A549 (cell line): ENCODE measurements at regions not wholly inside any gene's neighbourhood (a gene's known extent, or its start where the extent isn't known, plus 50 kb on each side); places are given as distances from the start of the nearest gene placed in this dataset.

Experiments
- ATAC-seq, 2 experiments: fragments of 200-7000 bp in 1 of 2; fragments of >200 bp in 1 of 2; cut with Nextera tagmentation in 1 of 2; cut with Tn5 transposase in 1 of 2; 3 replicates each; pipeline versions ENCODE4 v1.8.0 to v1.9.1; 2018 to 2020; ENCODE audit warnings: mild to moderate bottlenecking in 1 of 2, moderate library complexity in 1 of 2
- CTCF ChIA-PET: fragments of 300-600 bp; sonication (Branson Sonifier 250); formaldehyde crosslinking; extraction: SDS; loops from one replicate; lab custom pipeline; 2021; ENCODE audit warnings: antibody characterized with exemption, inconsistent platforms; lab: Yijun Ruan, JAX
- POLR2A ChIA-PET: fragments of 350-600 bp; formaldehyde crosslinking; extraction: SDS; loops from one replicate; lab custom pipeline; 2021; ENCODE audit warnings: antibody characterized with exemption, inconsistent platforms; lab: Yijun Ruan, JAX
- DNase-seq, 2 experiments: peaks; one replicate each; pipeline versions ENCODE4 v3.0.0 to v3.0.0-alpha.2; 2011 to 2016; ENCODE audit warnings: low read depth in 1 of 2, low spot score in 1 of 2
- FAIRE-seq: peaks from 2 replicates; lab custom pipeline; 2011; peaks lifted over from hg19 to GRCh38; lab: Jason Lieb, UNC
- H3K27ac ChIP-seq, 2 experiments: fragments of >200 bp; sonication (Bioruptor Twin); formaldehyde crosslinking; 3 replicates each; pipeline ENCODE4 v1.5.1; 2016 to 2017
- H3K4me1 ChIP-seq: fragments of >200 bp; sonication (Bioruptor Twin); formaldehyde crosslinking; 3 replicates; pipeline ENCODE4 v1.6.1; 2016
- H3K4me2 ChIP-seq: fragments of >200 bp; sonication (Bioruptor Twin); formaldehyde crosslinking; 3 replicates; pipeline ENCODE4 v1.6.1; 2016
- H3K4me3 ChIP-seq: fragments of >200 bp; sonication (Bioruptor Twin); formaldehyde crosslinking; 3 replicates; pipeline ENCODE4 v1.5.1; 2016
- H3K9me3 ChIP-seq: fragments of >200 bp; sonication (Bioruptor Twin); formaldehyde crosslinking; 3 replicates; pipeline ENCODE4 v1.6.1; 2016
- CBX2 ChIP-seq: fragments of 200-600 bp; sonication (generic); IDR thresholded peaks from 2 replicates; pipeline ENCODE4 v1.6.1; 2016; ENCODE audit warnings: low read depth, mild to moderate bottlenecking, borderline replicate concordance
- CBX8 ChIP-seq: fragments of 200-600 bp; sonication (generic); IDR thresholded peaks from 2 replicates; pipeline ENCODE4 v1.6.1; 2016
- CEBPB ChIP-seq, 2 experiments: fragments of >200 bp in 1 of 2; sonication (Bioruptor Twin) in 1 of 2; formaldehyde crosslinking in 1 of 2; IDR thresholded peaks; 2 replicates each; pipeline ENCODE4 v1.6.1; 2012 to 2016
- CHD4 ChIP-seq: fragments of 200-600 bp; sonication (generic); IDR thresholded peaks from 2 replicates; pipeline ENCODE4 v1.6.1; 2016; ENCODE audit warnings: antibody characterized with exemption, mild to moderate bottlenecking, borderline replicate concordance
- EP300 ChIP-seq, 2 experiments: fragments of >200 bp; sonication (Bioruptor Twin); formaldehyde crosslinking; IDR thresholded peaks; 2 replicates in 1 of 2; 3 replicates in 1 of 2; pipeline ENCODE4 v1.6.1; 2016 to 2017
- FOSL2 ChIP-seq, 2 experiments: fragments of 450-650 bp in 1 of 2; fragments of >200 bp in 1 of 2; sonication (Bioruptor Twin) in 1 of 2; formaldehyde crosslinking; IDR thresholded peaks; 2 replicates each; pipeline versions ENCODE4 v1.5.0 to v1.6.1; 2016 to 2020; ENCODE audit warnings: mild to moderate bottlenecking in 1 of 2, moderate library complexity in 1 of 2
- GATA3 ChIP-seq: IDR thresholded peaks from 2 replicates; pipeline ENCODE4 v1.6.1; 2012; ENCODE audit warnings: borderline replicate concordance
- HDAC2 ChIP-seq: fragments of 200-600 bp; sonication (generic); IDR thresholded peaks from 2 replicates; pipeline ENCODE4 v1.6.1; 2016
- HOXB13 ChIP-seq: fragments of 250-450 bp; sonication (Bioruptor Pico); IDR thresholded peaks from 2 replicates; pipeline ENCODE4 v1.5.0; 2020; ENCODE audit warnings: low read depth, mild to moderate bottlenecking, moderate library complexity
- HOXB5 ChIP-seq: fragments of 250-450 bp; sonication (Bioruptor Pico); IDR thresholded peaks from 2 replicates; pipeline ENCODE4 v1.5.0; 2020; ENCODE audit warnings: mild to moderate bottlenecking, moderate library complexity
- JUNB ChIP-seq: fragments of >200 bp; sonication (Bioruptor Twin); formaldehyde crosslinking; IDR thresholded peaks from 2 replicates; pipeline ENCODE4 v1.6.1; 2016
- MAFK ChIP-seq: fragments of 450-650 bp; IDR thresholded peaks from 2 replicates; pipeline ENCODE4 v1.6.1; 2014; ENCODE audit not compliant: partially characterized antibody
- MAZ ChIP-seq: fragments of 150-350 bp; IDR thresholded peaks from 2 replicates; pipeline ENCODE4 v1.6.1; 2014; ENCODE audit warnings: antibody characterized with exemption, low read depth, low read length, borderline replicate concordance
- POLR2AphosphoS2 ChIP-seq: conservative IDR thresholded peaks from 2 replicates; pipeline ENCODE4 v1.6.1; 2012; ENCODE audit warnings: low read length, improper control_type of control experiment, inconsistent platforms
- RNF2 ChIP-seq: fragments of 200-600 bp; sonication (generic); IDR thresholded peaks from 2 replicates; pipeline ENCODE4 v1.6.1; 2016; ENCODE audit warnings: low read depth, mild to moderate bottlenecking, antibody characterized with exemption, moderate library complexity, borderline replicate concordance
- SREBF2 ChIP-seq: fragments of 450-650 bp; IDR thresholded peaks from 2 replicates; pipeline ENCODE4 v1.6.1; 2014; ENCODE audit warnings: mild to moderate bottlenecking, moderate library complexity
- TFCP2L1 ChIP-seq: fragments of 250-450 bp; sonication (Bioruptor Pico); IDR thresholded peaks from 2 replicates; pipeline ENCODE4 v1.5.0; 2021; ENCODE audit warnings: mild to moderate bottlenecking
- WGBS: methylation state at CpG from one replicate; pipeline ENCODE4 v1.1.6; 2017; ENCODE audit errors: missing lambda C conversion rate; 5-methylcytosine and 5-hydroxymethylcytosine counted together
- TF ChIP-seq, protein P1 (sequence below): IDR thresholded peaks from 2 replicates; pipeline ENCODE4 v1.6.1; 2012
- TF ChIP-seq, protein P2 (sequence below): IDR thresholded peaks from 2 replicates; pipeline ENCODE4 v1.6.1; 2012
- TF ChIP-seq, protein P3 (sequence below): IDR thresholded peaks from 2 replicates; pipeline ENCODE4 v1.6.1; 2012; ENCODE audit warnings: low read depth, borderline replicate concordance
- TF ChIP-seq, protein P4 (sequence below): fragments of >200 bp; sonication (Bioruptor Twin); formaldehyde crosslinking; IDR thresholded peaks from 3 replicates; pipeline ENCODE4 v1.6.1; 2016
- TF ChIP-seq, protein P5 (sequence below): fragments of 150-350 bp; IDR thresholded peaks from 2 replicates; pipeline ENCODE4 v1.6.1; 2014; ENCODE audit warnings: low read depth, mild to moderate bottlenecking, low read length
- TF ChIP-seq, protein P6 (sequence below): fragments of >200 bp; sonication (Bioruptor Twin); formaldehyde crosslinking; IDR thresholded peaks from 2 replicates; pipeline ENCODE4 v1.6.1; 2016
- TF ChIP-seq, protein P7 (sequence below): fragments of 250-450 bp; sonication (Bioruptor Pico); IDR thresholded peaks from 2 replicates; pipeline ENCODE4 v1.5.0; 2021; ENCODE audit warnings: mild to moderate bottlenecking, moderate library complexity, borderline replicate concordance

DNA sequence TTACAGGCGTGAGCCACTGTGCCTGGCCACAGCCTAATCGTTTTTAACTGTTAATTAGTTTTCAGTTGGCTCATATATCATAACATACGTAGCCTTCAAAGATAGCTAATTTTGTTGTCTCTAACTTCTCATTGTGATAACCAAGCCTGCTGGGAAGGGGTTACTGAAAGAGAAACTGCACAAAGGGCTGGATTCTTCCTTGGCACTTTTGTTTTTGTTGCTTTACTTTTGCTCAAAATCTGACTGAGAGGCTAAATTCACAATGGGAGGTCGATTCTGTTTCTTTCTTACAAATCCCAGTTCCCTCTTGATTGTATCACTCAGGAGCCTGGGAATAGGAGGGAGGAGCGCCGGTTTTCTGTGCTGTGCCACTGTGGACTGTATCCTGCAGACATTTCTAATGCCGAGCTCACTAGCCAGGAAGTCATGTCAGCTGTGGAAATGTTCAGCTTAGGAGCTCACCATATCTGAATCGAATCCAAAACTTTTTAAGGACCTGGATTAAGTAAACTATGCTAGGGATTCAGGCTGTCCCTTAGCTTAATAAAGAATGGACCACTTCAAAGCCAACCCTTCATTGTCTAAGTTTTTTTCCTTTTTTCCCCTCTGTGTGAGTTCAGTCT lies 120.5 kb upstream of the FAT1 start:
- ChIA-PET POLR2A (interaction anchor here (0.6 kb wide), 1 partner anchor 120 kb away, joined by 4 read pairs; no protein-coding TSS in a partner anchor), CTCF (interaction anchor here (0.9 kb wide), 1 partner anchor 110 kb away, joined by 3 read pairs; no protein-coding TSS in a partner anchor)
- DNase-seq, result no peak
- peak; percentile 33 to 75; a peak in 4 of 6 replicates for ATAC-seq
- H3K4me3 ChIP-seq, result no peak overlapping the region
- WGBS, result 52% methylated on average over 8 of the region's 8 CpGs
- TF ChIP-seq, protein P1, sequence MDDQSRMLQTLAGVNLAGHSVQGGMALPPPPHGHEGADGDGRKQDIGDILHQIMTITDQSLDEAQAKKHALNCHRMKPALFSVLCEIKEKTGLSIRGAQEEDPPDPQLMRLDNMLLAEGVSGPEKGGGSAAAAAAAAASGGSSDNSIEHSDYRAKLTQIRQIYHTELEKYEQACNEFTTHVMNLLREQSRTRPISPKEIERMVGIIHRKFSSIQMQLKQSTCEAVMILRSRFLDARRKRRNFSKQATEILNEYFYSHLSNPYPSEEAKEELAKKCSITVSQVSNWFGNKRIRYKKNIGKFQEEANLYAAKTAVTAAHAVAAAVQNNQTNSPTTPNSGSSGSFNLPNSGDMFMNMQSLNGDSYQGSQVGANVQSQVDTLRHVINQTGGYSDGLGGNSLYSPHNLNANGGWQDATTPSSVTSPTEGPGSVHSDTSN, result no peak
- no peak for TF ChIP-seq POLR2AphosphoS2
- peak overlapping the region; percentile 67 to 68 for H3K27ac ChIP-seq
- peaks cover 28% of the 10 kb centered on the region for H3K4me1 ChIP-seq
- H3K9me3 ChIP-seq, result no peaks in the 10 kb centered on the region
- FAIRE-seq, result no peak
- H3K4me2 ChIP-seq, result peak overlapping the region; percentile 59

DNA sequence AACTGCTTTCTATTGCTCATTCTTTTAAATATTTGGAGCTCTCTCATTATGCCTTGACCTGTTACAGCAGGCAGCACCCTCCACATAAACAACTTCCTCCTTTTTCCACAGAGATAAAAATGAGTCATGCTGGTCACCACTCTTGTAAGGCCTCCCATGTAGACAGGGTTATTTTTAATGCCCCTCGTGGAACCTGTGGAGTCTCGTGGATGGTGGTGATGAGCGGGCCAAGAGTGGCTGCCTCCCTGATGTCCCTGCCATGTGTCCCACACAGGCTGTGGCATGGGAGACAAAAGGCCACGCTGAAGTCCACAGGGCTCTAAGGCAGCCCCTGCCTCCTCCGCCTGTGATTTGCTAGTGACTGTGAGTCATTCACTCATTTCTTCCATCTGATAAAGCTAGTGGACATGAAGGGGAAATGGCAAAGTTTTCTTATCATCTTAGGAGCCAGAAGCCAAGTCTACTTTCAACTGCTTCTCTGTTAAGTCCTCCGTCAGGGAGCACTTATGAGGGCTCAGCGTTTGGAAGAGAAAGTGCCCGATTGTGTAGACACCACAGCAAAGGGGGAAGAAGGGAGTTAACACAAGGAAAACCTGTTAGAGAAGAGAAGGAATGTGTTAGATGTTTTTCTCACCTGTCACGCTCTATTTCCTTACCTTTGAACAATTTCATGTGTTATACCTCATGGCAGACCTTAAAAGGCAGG lies 121.6 kb upstream of the FAT1 start:
- no peak overlapping the region for H3K4me3 ChIP-seq
- peaks cover 17% of the 10 kb centered on the region for H3K4me1 ChIP-seq
- ATAC-seq (peak; percentile 74 to 85), FAIRE-seq (no peak), DNase-seq (peak in 1 of 2 experiments; percentile 39)
- ChIA-PET POLR2A (interaction anchor here (0.6 kb wide), 1 partner anchor 121 kb away, joined by 4 read pairs; no protein-coding TSS in a partner anchor), CTCF (interaction anchor here (0.6 to 1.5 kb wide), 3 partner anchors 9 to 112 kb away, joined by 3 to 4 read pairs (median 3); no protein-coding TSS in a partner anchor)
- H3K27ac ChIP-seq, result peak overlapping the region; percentile 67 to 68
- 63% methylated on average over 9 of the region's 9 CpGs for WGBS
- no peak for TF ChIP-seq HOXB5
- TF ChIP-seq FOSL2 (IDR thresholded peaks at IDR 0.05), result peak; percentile 52
- no peak for TF ChIP-seq FOSL2 (CRISPR knock-in tag; IDR thresholded peaks at IDR 0.05)
- TF ChIP-seq EP300 (IDR thresholded peaks at IDR 0.05), result no peak
- H3K9me3 ChIP-seq, result 0 out of 3 replicates have a peak, but pooled peaks cover 5% of the 10 kb centered on the region
- H3K4me2 ChIP-seq, result peak overlapping the region; percentile 59

DNA sequence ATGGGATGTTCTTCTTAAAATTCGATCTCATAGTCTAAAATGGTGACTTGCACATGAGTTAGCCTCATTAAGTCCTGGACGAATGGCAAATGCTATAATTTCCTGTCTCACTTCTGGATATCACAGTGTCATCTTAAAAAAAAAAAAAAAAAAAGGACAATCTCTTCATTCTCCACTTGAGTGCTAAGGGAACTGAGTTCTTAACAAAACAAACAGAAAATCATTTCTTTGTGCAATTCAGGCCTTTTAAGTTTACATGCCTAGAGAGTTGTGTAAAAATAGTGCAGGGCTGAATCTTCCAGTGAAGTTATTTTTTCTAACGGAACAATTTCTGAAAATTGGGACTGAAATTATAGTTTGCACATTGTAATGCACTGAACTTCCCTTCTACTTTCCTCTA lies 122.8 kb upstream of the FAT1 start:
- H3K4me3 ChIP-seq, result no peak overlapping the region
- FAIRE-seq, result no peak
- peaks cover 7% of the 10 kb centered on the region; the same call in 1 of the 3 replicates for H3K9me3 ChIP-seq
- no peak overlapping the region for H3K4me2 ChIP-seq
- peaks cover 15% of the 10 kb centered on the region for H3K4me1 ChIP-seq
- ChIA-PET POLR2A (no interaction called here), CTCF (interaction anchor here (1.5 kb wide), 1 partner anchor 8 kb away, joined by 4 read pairs; no protein-coding TSS in a partner anchor)
- 62% methylated on average over 3 of the region's 3 CpGs for WGBS
- TF ChIP-seq MAZ, result no peak
- TF ChIP-seq HOXB13, result no peak
- TF ChIP-seq JUNB, result no peak
- TF ChIP-seq HDAC2, result no peak
- no peak for TF ChIP-seq CBX2
- TF ChIP-seq, protein P2, sequence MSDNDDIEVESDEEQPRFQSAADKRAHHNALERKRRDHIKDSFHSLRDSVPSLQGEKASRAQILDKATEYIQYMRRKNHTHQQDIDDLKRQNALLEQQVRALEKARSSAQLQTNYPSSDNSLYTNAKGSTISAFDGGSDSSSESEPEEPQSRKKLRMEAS, result no peak
- no peak for TF ChIP-seq GATA3
- no peak for TF ChIP-seq CEBPB (IDR thresholded peaks at IDR 0.05)
- TF ChIP-seq MAFK, result no peak
- no peak for TF ChIP-seq CHD4
- TF ChIP-seq SREBF2, result no peak
- no peak for TF ChIP-seq CBX8
- TF ChIP-seq TFCP2L1 (CRISPR knock-in tag), result no peak
- TF ChIP-seq, protein P3, sequence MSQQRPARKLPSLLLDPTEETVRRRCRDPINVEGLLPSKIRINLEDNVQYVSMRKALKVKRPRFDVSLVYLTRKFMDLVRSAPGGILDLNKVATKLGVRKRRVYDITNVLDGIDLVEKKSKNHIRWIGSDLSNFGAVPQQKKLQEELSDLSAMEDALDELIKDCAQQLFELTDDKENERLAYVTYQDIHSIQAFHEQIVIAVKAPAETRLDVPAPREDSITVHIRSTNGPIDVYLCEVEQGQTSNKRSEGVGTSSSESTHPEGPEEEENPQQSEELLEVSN, result no peak
- TF ChIP-seq, protein P4, sequence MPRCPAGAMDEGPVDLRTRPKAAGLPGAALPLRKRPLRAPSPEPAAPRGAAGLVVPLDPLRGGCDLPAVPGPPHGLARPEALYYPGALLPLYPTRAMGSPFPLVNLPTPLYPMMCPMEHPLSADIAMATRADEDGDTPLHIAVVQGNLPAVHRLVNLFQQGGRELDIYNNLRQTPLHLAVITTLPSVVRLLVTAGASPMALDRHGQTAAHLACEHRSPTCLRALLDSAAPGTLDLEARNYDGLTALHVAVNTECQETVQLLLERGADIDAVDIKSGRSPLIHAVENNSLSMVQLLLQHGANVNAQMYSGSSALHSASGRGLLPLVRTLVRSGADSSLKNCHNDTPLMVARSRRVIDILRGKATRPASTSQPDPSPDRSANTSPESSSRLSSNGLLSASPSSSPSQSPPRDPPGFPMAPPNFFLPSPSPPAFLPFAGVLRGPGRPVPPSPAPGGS, result no peak
- TF ChIP-seq, protein P5, sequence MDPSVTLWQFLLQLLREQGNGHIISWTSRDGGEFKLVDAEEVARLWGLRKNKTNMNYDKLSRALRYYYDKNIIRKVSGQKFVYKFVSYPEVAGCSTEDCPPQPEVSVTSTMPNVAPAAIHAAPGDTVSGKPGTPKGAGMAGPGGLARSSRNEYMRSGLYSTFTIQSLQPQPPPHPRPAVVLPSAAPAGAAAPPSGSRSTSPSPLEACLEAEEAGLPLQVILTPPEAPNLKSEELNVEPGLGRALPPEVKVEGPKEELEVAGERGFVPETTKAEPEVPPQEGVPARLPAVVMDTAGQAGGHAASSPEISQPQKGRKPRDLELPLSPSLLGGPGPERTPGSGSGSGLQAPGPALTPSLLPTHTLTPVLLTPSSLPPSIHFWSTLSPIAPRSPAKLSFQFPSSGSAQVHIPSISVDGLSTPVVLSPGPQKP, result no peak
- TF ChIP-seq, protein P6, sequence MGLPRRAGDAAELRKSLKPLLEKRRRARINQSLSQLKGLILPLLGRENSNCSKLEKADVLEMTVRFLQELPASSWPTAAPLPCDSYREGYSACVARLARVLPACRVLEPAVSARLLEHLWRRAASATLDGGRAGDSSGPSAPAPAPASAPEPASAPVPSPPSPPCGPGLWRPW, result no peak
- TF ChIP-seq RNF2, result no peak
- TF ChIP-seq, protein P7, sequence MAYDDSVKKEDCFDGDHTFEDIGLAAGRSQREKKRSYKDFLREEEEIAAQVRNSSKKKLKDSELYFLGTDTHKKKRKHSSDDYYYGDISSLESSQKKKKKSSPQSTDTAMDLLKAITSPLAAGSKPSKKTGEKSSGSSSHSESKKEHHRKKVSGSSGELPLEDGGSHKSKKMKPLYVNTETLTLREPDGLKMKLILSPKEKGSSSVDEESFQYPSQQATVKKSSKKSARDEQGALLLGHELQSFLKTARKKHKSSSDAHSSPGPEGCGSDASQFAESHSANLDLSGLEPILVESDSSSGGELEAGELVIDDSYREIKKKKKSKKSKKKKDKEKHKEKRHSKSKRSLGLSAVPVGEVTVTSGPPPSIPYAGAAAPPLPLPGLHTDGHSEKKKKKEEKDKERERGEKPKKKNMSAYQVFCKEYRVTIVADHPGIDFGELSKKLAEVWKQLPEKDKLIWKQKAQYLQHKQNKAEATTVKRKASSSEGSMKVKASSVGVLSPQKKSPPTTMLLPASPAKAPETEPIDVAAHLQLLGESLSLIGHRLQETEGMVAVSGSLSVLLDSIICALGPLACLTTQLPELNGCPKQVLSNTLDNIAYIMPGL (CRISPR knock-in tag), result no peak
- no peak for DNase-seq
- no peak overlapping the region for H3K27ac ChIP-seq
- ATAC-seq, result no peak
